SW480 (cell line): ENCODE measurements at regions not wholly inside any gene's neighbourhood (a gene's known extent, or its start where the extent isn't known, plus 50 kb on each side); places are given as distances from the start of the nearest gene placed in this dataset.
"Not testable (repeated sequence)": the region's sequence is repeated elsewhere in the genome, so short reads cannot be mapped to it uniquely, and the experiment has no call there.

Source experiments
- DNase-seq: peaks from one replicate; pipeline ENCODE4 v3.0.0-alpha.2; 2016; ENCODE audit warnings: low spot score

GRCh38 chr11:15300341-15300740 lies 185.6 kb downstream of the INSC start:
- no peak for DNase-seq

DNA sequence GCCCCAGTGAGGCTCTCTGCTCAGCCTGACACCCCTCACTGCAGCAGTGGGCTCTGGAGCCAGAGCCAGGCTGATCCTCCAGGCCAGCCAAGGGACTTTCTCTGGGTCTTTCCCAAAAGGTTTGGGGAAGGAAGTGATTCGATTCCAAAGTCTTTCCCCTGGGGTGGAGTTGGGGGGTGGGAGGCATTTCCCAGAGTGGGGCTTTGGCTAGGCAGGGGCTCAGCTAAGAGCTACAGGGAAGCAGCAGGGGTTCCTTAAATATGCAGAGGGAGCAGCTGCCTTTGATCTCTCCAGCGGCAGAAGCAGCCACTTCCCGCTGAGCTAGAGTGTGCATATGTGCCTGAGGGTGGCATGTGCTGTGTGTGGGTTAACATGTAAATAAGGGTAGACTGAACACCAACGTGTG lies 192.9 kb downstream of the INSC start:
- no peak for DNase-seq

- no peak for DNase-seq
Measured at GRCh38 chr11:15308840-15309239, 194.1 kb downstream of the INSC start.

DNA sequence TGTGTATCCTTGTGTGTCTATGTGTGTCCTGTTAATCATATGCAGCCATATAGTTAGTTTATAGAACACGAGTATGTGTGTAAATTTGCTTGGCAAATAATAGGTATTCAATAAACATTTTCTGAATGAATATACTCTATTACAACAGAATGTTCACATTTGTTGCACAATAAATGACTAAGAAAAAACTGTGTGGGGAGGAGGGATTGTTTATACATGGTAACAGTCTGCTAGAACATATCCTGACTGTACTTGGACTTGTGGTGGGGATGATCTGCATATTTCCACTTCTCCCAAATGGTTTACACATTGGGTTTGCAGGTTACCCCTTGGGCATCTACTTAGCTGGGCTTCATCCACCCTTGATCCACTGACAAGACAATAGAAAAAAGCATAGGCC lies 194.6 kb downstream of the INSC start:
- no peak for DNase-seq

DNA sequence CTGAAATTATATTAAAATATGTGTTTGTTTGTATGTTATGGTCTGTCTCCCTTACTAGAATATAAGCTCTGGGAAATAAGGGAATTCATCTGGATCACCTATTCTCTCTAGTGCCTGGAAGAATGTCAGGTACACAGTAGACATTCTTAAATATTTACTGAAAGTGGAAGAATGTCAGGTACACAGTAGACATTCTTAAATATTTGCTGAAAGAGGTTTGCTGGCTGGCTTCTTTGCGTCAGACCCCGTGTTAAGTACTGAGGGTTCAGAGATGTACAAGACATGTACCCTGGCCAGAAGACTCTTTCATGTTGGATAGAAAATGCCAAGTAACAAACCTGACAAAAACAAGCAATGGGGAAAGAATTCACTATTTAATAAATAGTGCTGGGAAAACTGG lies 199.1 kb downstream of the INSC start:
- DNase-seq: no peak

DNA sequence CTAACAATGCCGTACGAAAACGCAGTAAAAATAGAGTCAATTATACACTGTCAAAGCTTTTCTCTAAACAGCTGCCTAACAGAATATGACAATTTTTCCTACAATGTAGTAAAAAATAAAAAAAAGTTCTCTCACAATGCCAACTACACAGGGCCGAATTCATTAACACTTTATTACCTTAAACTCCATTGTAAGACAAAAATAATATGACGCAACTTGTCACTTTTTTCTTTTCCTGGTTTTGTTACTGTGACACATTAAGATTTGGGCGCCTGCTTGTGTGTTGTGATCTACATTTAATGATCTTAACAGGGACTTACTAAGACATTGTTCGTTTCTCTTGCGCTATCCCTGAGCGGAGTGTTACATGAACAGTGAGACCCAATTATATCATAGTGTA lies 204.1 kb downstream of the INSC start:
- DNase-seq: no peak

DNA sequence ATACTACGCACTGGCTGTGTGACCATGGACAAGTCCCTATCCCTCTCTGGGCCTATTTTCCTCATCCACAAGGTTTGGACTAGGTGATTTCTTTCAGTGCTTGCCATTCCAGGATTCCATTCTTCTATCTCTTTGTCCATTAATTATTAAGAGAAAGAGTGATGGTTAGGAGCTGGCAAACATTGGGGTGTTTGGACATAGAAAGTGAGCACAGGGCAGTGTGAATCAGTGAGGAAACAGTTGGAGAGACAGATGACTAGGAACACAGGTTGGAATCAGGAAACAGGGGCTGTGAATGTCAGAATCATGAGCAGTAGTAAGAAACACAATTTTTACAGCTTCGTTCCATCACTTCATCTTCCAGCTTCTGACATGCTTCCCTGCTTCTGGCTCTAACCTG lies 211.8 kb downstream of the INSC start:
- DNase-seq: no peak

GRCh38 chr11:15327786-15328231 lies 213.1 kb downstream of the INSC start:
- DNase-seq: peak; percentile 46

DNA sequence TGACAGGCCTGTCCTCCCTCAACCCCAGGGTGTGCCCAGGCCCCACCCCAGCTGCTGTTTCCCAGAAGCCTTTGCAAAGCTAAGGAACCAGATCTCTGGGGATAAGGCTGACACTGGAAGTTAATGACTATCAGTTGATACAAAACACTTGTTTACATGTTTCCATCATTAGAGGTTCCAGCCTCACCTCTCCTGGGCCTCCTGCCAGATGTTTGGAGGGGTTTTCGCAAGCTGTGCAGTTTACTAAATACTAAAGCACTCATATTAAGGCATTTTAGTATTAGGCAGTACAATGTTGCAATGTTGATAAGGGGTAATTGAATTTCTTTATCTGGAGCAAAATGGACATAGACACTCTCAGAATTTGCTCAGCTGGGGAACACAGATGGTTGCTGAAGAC lies 218.7 kb downstream of the INSC start:
- no peak for DNase-seq

DNA sequence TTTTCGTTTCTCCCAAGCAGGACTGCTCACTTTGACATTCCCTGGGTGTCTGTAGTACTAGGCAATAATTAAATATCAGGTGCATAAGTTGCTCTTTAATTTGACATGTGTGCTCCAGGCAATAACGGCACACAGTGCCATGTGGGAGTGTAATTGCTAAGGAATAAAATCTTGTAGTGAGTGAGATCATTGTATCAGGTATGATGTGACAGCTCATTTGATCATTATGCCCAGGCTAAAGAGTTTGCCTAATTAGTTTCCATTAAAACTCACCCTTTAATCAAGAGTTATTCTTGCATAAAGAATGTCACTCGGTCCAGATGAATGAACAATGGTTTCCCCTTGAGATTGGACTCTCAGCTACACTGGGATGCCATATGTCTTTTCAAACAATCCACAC lies 220.0 kb downstream of the INSC start:
- DNase-seq: no peak

GRCh38 chr11:15336021-15336420 lies 221.3 kb downstream of the INSC start:
- no peak for DNase-seq

- no peak for DNase-seq
Measured at GRCh38 chr11:15339302-15339701, 224.6 kb downstream of the INSC start.

DNA sequence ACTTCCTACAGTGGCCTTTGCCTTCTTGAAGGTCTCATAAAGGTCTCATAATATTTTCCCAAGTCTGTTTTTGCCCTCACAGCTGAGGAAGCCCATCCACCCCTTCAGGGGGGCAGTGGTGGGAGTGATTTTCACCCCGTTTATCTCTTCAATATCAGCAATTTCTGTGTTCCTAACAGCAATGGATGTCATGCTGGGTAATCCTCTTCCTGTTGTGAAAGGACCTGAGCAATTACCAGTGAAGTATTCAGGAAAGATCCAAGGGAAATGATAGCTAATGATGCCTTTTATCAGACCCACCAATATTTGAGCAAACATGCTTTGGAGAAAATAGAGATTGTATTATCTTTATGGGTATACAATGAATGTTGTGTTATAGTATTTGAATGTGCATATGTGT lies 226.9 kb downstream of the INSC start:
- DNase-seq: no peak

DNA sequence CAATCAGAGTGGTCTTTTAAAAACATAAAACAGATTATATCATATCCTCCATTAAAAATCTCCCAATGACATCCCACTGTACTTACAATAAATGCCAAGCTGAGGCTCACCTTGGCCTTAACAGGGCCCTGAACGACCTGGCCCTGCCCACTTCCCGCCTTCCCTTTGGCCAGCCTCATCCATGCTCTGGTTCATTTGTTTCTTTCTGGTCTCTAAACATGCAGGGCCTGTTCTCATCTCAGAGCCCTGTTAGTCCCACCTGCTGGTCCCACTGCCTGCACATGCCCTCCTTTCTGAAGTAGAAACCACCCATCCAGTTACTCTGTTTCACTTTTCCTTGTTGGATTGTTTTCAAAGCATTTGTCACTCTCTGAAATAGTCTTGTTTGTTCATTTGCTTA lies 227.4 kb downstream of the INSC start:
- no peak for DNase-seq

DNA sequence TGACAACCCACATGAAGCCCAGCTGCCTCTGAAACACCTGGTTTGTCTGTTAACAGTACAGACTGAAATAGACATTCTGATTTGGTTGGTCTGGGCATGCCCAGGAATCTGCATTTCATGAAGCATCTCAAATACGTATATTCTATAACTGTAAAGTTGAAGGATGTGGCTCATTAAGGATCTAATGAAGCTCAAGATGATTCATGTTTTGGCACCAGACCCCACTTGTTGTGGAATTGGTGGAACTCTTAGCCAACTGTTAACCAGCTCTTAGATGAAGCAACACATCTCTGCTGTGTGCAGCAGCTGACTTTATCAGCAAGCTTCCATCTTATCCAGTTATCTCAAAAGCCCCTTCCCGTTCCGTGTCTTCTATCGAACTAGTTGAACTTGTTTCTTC lies 232.2 kb downstream of the INSC start:
- DNase-seq: no peak

DNA sequence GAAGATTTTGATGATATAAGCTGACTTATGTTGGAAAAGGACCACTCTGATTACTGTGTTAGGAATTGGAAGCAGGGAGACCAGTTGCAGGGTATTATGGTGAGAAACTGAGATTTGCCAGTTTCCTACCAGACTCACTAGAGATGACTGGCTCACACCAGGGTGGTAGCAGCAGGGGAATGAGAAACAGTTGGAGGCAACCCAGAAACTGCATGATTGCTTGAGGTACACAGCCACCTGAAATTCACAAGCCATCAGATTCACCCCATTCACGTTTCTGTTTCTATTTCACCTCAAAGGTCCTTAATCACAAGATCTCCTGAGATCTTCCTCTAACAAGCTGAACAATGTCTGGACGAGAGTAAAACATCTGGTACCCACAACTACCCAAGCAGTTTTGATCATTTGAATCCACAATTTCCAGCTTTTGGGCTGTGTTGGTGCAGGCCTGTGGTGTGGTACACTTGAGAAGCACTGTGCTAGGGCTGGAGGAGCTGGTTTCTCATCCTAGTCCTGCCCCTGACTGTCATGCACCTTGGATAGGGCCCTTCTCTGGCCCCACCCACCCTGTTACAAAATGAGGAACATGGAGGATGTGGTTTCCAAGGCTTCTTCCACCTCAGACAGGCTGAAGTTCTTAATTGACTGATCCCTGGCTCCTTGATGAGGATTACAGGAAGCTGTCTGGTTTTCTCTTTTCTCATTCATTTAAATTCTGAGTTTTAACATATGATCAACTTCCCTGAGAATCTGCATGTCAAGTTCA lies 233.4 kb downstream of the INSC start:
- no peak for DNase-seq

- no peak for DNase-seq
Measured at GRCh38 chr11:15349413-15349812, 234.7 kb downstream of the INSC start.

DNA sequence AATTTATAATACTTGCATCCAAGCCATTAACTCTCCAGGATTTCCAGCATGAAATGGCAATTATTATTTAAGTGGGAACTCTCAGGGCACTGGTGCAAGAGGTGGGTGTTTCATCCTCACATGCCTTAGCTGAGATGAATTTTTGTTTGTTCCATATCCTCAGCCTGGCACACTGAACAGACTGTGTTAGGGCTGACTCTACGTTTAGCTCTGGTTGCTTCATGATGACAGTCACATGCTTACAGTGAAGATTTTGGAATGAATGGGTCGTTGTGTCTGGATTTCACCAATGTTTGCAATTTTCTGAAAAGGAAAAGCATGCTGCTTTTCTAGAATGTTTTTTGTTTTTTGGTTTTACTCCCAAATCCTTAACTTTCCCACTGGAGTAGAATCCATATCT lies 246.6 kb downstream of the INSC start:
- DNase-seq: no peak

- not testable (repeated sequence) for DNase-seq
Measured at GRCh38 chr11:15365286-15365685, 250.6 kb downstream of the INSC start.

DNA sequence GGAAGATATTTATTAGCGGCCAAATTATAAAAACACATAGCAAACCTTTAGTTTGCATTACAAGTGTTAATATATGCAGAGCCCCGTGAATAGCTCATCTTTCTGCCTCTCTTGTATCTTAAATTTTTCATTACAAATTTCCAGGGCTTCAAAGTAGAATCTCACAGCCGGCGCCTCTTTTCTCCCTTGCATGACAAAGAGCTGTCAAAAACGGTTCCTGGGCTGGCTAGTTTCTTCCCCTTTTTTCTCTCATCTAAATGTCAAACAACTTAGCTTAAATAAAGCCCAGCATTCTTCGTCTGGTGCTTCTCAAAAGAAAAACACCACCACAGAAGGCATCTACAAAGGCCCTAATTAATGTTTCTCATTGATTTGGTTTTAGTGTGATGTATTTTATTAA lies 253.0 kb downstream of the INSC start:
- no peak for DNase-seq

- DNase-seq: no peak
Measured at GRCh38 chr11:15370495-15371147, 255.9 kb downstream of the INSC start.

- no peak for DNase-seq
Measured at GRCh38 chr11:15371533-15371932, 256.8 kb downstream of the INSC start.

DNA sequence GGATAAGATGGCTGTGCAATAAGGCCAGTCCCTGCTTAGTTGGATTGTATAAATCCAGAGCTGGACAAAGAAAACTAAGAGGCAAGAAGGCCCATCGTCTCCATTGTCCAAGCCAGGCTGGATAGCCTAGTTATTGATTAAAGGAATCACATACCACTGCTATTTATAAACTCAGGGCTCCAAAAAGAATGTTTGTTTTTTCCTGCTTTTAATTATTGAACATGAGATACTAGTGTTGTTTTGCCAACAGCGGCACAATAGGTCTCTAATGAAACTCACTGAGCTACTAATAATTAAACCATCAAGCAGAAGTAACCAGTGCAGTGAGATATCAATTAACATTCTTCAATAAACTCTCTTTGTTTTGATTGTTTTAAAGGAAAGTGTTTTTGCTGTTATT lies 259.7 kb downstream of the INSC start:
- DNase-seq: no peak

GRCh38 chr11:15378941-15379340 lies 264.2 kb downstream of the INSC start:
- DNase-seq: no peak
